AG20443 (cell line): ENCODE measurements at regions not wholly inside any gene's neighbourhood (a gene's known extent, or its start where the extent isn't known, plus 50 kb on each side); places are given as distances from the start of the nearest gene placed in this dataset.

Experiments used
- DNase-seq: peaks from one replicate; pipeline ENCODE4 v3.0.0; 2012; ENCODE audit warnings: low spot score, mixed read lengths

GRCh38 chr3:31461426-31461825, 71.3 kb upstream of the STT3B start:
- DNase-seq = no peak

GRCh38 chr3:31462050-31462569, 70.6 kb upstream of the STT3B start:
- no peak for DNase-seq

- DNase-seq = no peak
Observed at GRCh38 chr3:31465999-31466398, 66.7 kb upstream of the STT3B start.

GRCh38 chr3:31466866-31467265, 65.9 kb upstream of the STT3B start:
- DNase-seq = no peak

GRCh38 chr3:31468433-31468832, 64.3 kb upstream of the STT3B start:
- no peak for DNase-seq

- DNase-seq = no peak
Observed at GRCh38 chr3:31469385-31469784, 63.3 kb upstream of the STT3B start.

GRCh38 chr3:31472479-31473390, 60.0 kb upstream of the STT3B start:
- DNase-seq = no peak

- no peak for DNase-seq
Observed at GRCh38 chr3:31476209-31476608, 56.5 kb upstream of the STT3B start.

- no peak for DNase-seq
Observed at GRCh38 chr3:31479431-31479830, 53.3 kb upstream of the STT3B start.

- DNase-seq = no peak
Observed at GRCh38 chr3:31481697-31482096, 51.0 kb upstream of the STT3B start.

- DNase-seq = no peak
Observed at GRCh38 chr3:31482493-31483200, 50.1 kb upstream of the STT3B start.
